H9 (cell line): ENCODE measurements at regions not wholly inside any gene's neighbourhood (a gene's known extent, or its start where the extent isn't known, plus 50 kb on each side); places are given as distances from the start of the nearest gene placed in this dataset.

Source experiments
- DNase-seq: peaks from one replicate; pipeline ENCODE4 v3.0.0-alpha.2; 2017
- H2AFZ ChIP-seq: one replicate; pipeline ENCODE4 v1.6.1; 2013; ENCODE audit warnings: mild to moderate bottlenecking, low read length, control low read depth, moderate library complexity
- H2AK5ac ChIP-seq: 2 replicates; pipeline ENCODE4 v1.6.1; 2013; ENCODE audit warnings: low read length, control low read depth, mixed read lengths; ENCODE audit not compliant: insufficient read length
- H2BK120ac ChIP-seq: one replicate; pipeline ENCODE4 v1.6.1; 2013; ENCODE audit warnings: low read depth, mild to moderate bottlenecking, low read length, control low read depth, inconsistent platforms; ENCODE audit not compliant: poor library complexity, severe bottlenecking
- H2BK12ac ChIP-seq: 2 replicates; pipeline ENCODE4 v1.6.1; 2013; ENCODE audit warnings: low read length, control low read depth, mixed read lengths, low read depth; ENCODE audit not compliant: insufficient read length
- H2BK15ac ChIP-seq: 2 replicates; pipeline ENCODE4 v1.6.1; 2013; ENCODE audit warnings: low read depth, low read length, control low read depth
- H2BK20ac ChIP-seq: one replicate; pipeline ENCODE4 v1.6.1; 2013; ENCODE audit warnings: low read depth, mild to moderate bottlenecking, low read length, control low read depth, inconsistent platforms; ENCODE audit not compliant: poor library complexity, severe bottlenecking
- H2BK5ac ChIP-seq: 2 replicates; pipeline ENCODE4 v1.6.1; 2013; ENCODE audit warnings: low read length, control low read depth, mixed read lengths; ENCODE audit not compliant: insufficient read length
- H3K14ac ChIP-seq: 2 replicates; pipeline ENCODE4 v1.6.1; 2013; ENCODE audit warnings: low read length, control low read depth; ENCODE audit not compliant: insufficient read depth
- H3K18ac ChIP-seq: 2 replicates; pipeline ENCODE4 v1.6.1; 2013; ENCODE audit warnings: low read depth, mild to moderate bottlenecking, mixed read lengths, low read length, control low read depth; ENCODE audit not compliant: insufficient read length
- H3K23ac ChIP-seq: 2 replicates; pipeline ENCODE4 v1.6.1; 2013; ENCODE audit warnings: low read length, control low read depth, mixed read lengths, low read depth; ENCODE audit not compliant: insufficient read length
- H3K23me2 ChIP-seq: 2 replicates; pipeline ENCODE4 v1.6.1; 2013; ENCODE audit warnings: low read depth, mild to moderate bottlenecking, mixed read lengths, low read length, control low read depth; ENCODE audit not compliant: insufficient read length, poor library complexity, severe bottlenecking
- H3K27ac ChIP-seq: 2 replicates; pipeline ENCODE4 v1.5.1; 2013; ENCODE audit warnings: low read length, control low read depth, mixed read lengths, low read depth; ENCODE audit not compliant: insufficient read length
- H3K27me3 ChIP-seq: 2 replicates; pipeline ENCODE4 v1.6.1; 2013; ENCODE audit warnings: low read length, control low read depth, inconsistent platforms; ENCODE audit not compliant: insufficient read depth
- H3K4ac ChIP-seq: 2 replicates; pipeline ENCODE4 v1.6.1; 2013; ENCODE audit warnings: low read depth, mild to moderate bottlenecking, control low read depth, inconsistent platforms, low read length, moderate library complexity
- H3K4me1 ChIP-seq: 2 replicates; pipeline ENCODE4 v1.6.1; 2013; ENCODE audit warnings: low read length, control low read depth, inconsistent platforms; ENCODE audit not compliant: insufficient read depth
- H3K4me2 ChIP-seq: 2 replicates; pipeline ENCODE4 v1.6.1; 2013; ENCODE audit warnings: low read length, control low read depth, mixed read lengths; ENCODE audit not compliant: insufficient read length, insufficient read depth
- H3K56ac ChIP-seq: 2 replicates; pipeline ENCODE4 v1.6.1; 2013; ENCODE audit warnings: low read depth, mild to moderate bottlenecking, mixed read lengths, low read length, control low read depth; ENCODE audit not compliant: insufficient read length
- H3K79me1 ChIP-seq: 2 replicates; pipeline ENCODE4 v1.6.1; 2013; ENCODE audit warnings: low read depth, mild to moderate bottlenecking, moderate library complexity, low read length, control low read depth, inconsistent platforms; ENCODE audit not compliant: insufficient read depth, poor library complexity, severe bottlenecking
- H3K79me2 ChIP-seq: 2 replicates; pipeline ENCODE4 v1.6.1; 2013; ENCODE audit warnings: low read length, control low read depth, inconsistent platforms; ENCODE audit not compliant: insufficient read depth
- H3K9ac ChIP-seq: 2 replicates; pipeline ENCODE4 v1.6.1; 2013; ENCODE audit warnings: low read length, control low read depth, mixed read lengths; ENCODE audit not compliant: insufficient read length; ENCODE audit errors: extremely low read depth
- H3K9me3 ChIP-seq: one replicate; pipeline ENCODE4 v1.6.1; 2013; ENCODE audit warnings: low read depth, low read length, inconsistent platforms; ENCODE audit not compliant: control insufficient read depth
- H3T11ph ChIP-seq: one replicate; pipeline ENCODE4 v1.6.1; 2013; ENCODE audit warnings: mild to moderate bottlenecking, low read length, control low read depth, inconsistent platforms
- H4K20me1 ChIP-seq: one replicate; pipeline ENCODE4 v1.6.1; 2013; ENCODE audit not compliant: control insufficient read depth, insufficient read length, insufficient read depth
- H4K5ac ChIP-seq: 2 replicates; pipeline ENCODE4 v1.6.1; 2013; ENCODE audit warnings: low read depth, mild to moderate bottlenecking, mixed read lengths, low read length, control low read depth; ENCODE audit not compliant: insufficient read length
- H4K8ac ChIP-seq: replicated peaks from 2 replicates; pipeline ENCODE4 v1.6.1; 2013; ENCODE audit warnings: low read length, control low read depth, mixed read lengths, low read depth; ENCODE audit not compliant: insufficient read length
- H4K91ac ChIP-seq: 2 replicates; pipeline ENCODE4 v1.6.1; 2013; ENCODE audit warnings: low read depth, mild to moderate bottlenecking, moderate library complexity, mixed read lengths, low read length, control low read depth; ENCODE audit not compliant: insufficient read length
- H3K27ac Mint-ChIP-seq, 3 experiments: 2 replicates in 2 of 3; 3 replicates in 1 of 3; pipeline ENCODE4 v1.8.0; 2020 to 2021; ENCODE audit warnings: mixed read lengths in 3 of 3, mild to moderate bottlenecking in 1 of 3, moderate library complexity in 1 of 3
- H3K27me3 Mint-ChIP-seq: 2 replicates; pipeline ENCODE4 v1.8.0; 2021; ENCODE audit warnings: low read depth, mild to moderate bottlenecking, moderate library complexity, mixed read lengths
- H3K36me3 Mint-ChIP-seq, 3 experiments: 2 replicates in 2 of 3; 3 replicates in 1 of 3; pipeline ENCODE4 v1.8.0; 2020 to 2021; ENCODE audit warnings: low read depth in 3 of 3, mixed read lengths in 3 of 3; ENCODE audit not compliant: insufficient read depth in 1 of 3
- H3K4me1 Mint-ChIP-seq, 2 experiments: 2 replicates each; pipeline ENCODE4 v1.8.0; 2020; ENCODE audit warnings: mixed read lengths in 2 of 2
- H3K4me3 Mint-ChIP-seq, 2 experiments: 2 replicates in 1 of 2; 3 replicates in 1 of 2; pipeline ENCODE4 v1.8.0; 2020 to 2021; ENCODE audit warnings: mild to moderate bottlenecking in 2 of 2, mixed read lengths in 2 of 2, moderate library complexity in 1 of 2
- H3K9me3 Mint-ChIP-seq, 2 experiments: 2 replicates in 1 of 2; 3 replicates in 1 of 2; pipeline ENCODE4 v1.8.0; 2020; ENCODE audit warnings: mild to moderate bottlenecking in 2 of 2, mixed read lengths in 2 of 2, moderate library complexity in 1 of 2
- CTCF ChIP-seq: fragments of 200-600 bp; sonication (generic); conservative IDR thresholded peaks from 3 replicates; pipeline ENCODE4 v1.8.0; 2021; ENCODE audit warnings: antibody characterized with exemption, mild to moderate bottlenecking
- WGBS: extraction: QIAGEN DNeasy Blood & Tissue Kit; methylation state at CpG from one replicate; pipeline ENCODE4 v1.1.7; 2013; ENCODE audit warnings: missing lambda C conversion rate, low lambda C conversion rate, mixed read lengths; ENCODE audit not compliant: insufficient read length; ENCODE audit errors: extremely low coverage; 5-methylcytosine and 5-hydroxymethylcytosine counted together

DNA sequence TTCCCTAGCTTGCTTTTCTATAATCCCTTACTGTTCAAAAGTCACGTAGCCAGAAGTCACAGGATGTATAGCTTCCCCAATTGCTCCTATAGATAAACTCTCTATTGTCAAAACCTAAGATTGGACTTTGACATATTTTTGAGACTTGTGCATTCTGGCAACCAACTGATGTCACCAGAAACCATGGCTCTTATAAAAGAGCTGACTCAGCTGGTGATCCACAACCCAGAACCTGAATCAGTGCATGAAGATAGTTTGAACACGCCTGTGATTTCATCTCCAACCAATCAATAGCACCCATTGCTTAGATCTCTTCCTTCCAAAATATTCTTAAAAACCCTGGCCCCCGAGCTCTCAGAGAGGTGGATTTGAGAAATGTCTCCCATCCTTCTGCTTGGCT is 639.9 kb upstream of the PIK3C3 start:
- no peak for DNase-seq
- no peak overlapping the region for H3T11ph ChIP-seq
- H3K27ac Mint-ChIP-seq: no peak overlapping the region
- H3K27me3 ChIP-seq: no peaks in the 10 kb centered on the region
- H3K56ac ChIP-seq: no peak overlapping the region
- no peaks in the 10 kb centered on the region for H3K27me3 Mint-ChIP-seq
- no peak overlapping the region for H3K14ac ChIP-seq
- H3K23me2 ChIP-seq: no peaks in the 10 kb centered on the region
- H2BK12ac ChIP-seq: no peak overlapping the region
- H3K79me1 ChIP-seq: no peaks in the 10 kb centered on the region
- no peaks in the 10 kb centered on the region for H4K20me1 ChIP-seq
- H4K5ac ChIP-seq: no peak overlapping the region
- no peak overlapping the region for H2BK5ac ChIP-seq
- H2AFZ ChIP-seq: no peak overlapping the region
- no peaks in the 10 kb centered on the region for H3K79me2 ChIP-seq
- no peak for TF ChIP-seq CTCF
- H4K91ac ChIP-seq: no peak overlapping the region
- peaks cover 33 to 66% (median 44%) of the 10 kb centered on the region in 3 experiments for H3K36me3 Mint-ChIP-seq
- peaks cover 28 to 29% of the 10 kb centered on the region in 2 experiments for H3K4me1 Mint-ChIP-seq
- peaks cover 45% of the 10 kb centered on the region in 2 experiments for H3K9me3 Mint-ChIP-seq
- no peak overlapping the region for H3K4me2 ChIP-seq
- H2BK120ac ChIP-seq: no peak overlapping the region
- H3K4me3 Mint-ChIP-seq: no peak overlapping the region
- no peak overlapping the region for H4K8ac ChIP-seq
- no peak overlapping the region for H2BK20ac ChIP-seq
- H3K4me1 ChIP-seq: no peaks in the 10 kb centered on the region; the same call in 1 of the 2 replicates
- H3K9me3 ChIP-seq: peaks cover 33% of the 10 kb centered on the region
- no peak overlapping the region for H3K18ac ChIP-seq
- WGBS: no CpG with 5 or more reads among the region's 3 CpGs
- H3K4ac ChIP-seq: no peak overlapping the region
- H2AK5ac ChIP-seq: peak overlapping the region; percentile 35
- H3K9ac ChIP-seq: no peak overlapping the region
- no peak overlapping the region for H3K27ac ChIP-seq
- H3K23ac ChIP-seq: no peak overlapping the region
- no peak overlapping the region for H2BK15ac ChIP-seq
